ENCODE measurements at regions not wholly inside any gene's neighbourhood (a gene's known extent, or its start where the extent isn't known, plus 50 kb on each side); places are given as distances from the start of the nearest gene placed in this dataset.

DNA sequence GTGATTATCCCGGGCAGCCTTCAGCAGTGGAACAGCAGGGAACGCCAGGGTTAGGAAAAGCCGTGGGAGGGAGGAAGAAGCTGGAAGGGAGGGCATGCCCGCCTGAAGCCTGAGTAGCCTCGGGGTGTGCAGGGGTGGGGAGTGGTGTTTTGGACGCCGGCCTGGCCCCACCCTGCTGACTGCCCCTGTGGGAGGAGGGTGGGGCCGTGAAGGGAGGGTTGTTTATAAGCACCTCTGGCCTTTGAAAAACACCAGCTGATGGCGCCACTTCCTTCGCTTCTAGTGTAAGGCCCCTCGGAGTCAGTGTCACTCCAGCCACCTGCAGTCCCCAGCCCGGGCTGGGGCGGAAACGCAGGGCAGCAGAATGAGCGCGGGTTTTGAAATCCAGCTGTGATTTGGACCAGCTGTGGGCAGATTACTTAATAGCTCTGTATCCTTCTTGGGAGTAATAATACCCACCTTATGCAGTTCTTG lies 52.8 kb upstream of the BMP6 start:
- TF ChIP-seq, protein P1, sequence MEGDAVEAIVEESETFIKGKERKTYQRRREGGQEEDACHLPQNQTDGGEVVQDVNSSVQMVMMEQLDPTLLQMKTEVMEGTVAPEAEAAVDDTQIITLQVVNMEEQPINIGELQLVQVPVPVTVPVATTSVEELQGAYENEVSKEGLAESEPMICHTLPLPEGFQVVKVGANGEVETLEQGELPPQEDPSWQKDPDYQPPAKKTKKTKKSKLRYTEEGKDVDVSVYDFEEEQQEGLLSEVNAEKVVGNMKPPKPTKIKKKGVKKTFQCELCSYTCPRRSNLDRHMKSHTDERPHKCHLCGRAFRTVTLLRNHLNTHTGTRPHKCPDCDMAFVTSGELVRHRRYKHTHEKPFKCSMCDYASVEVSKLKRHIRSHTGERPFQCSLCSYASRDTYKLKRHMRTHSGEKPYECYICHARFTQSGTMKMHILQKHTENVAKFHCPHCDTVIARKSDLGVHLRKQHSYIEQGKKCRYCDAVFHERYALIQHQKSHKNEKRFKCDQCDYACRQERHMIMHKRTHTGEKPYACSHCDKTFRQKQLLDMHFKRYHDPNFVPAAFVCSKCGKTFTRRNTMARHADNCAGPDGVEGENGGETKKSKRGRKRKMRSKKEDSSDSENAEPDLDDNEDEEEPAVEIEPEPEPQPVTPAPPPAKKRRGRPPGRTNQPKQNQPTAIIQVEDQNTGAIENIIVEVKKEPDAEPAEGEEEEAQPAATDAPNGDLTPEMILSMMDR (optimal IDR thresholded peaks at IDR 0.05 in 1 of 3, IDR thresholded peaks at IDR 0.05 in 1 of 3, conservative IDR thresholded peaks at IDR 0.05 in 1 of 3; ENCODE audit: extremely low read depth in 1 of 3, insufficient read depth in 2 of 3, low read length in 3 of 3), result peak in 2 of 3 experiments; percentile 22 to 61
- no peak for TF ChIP-seq EZH2 (IDR thresholded peaks at IDR 0.05; ENCODE audit: low read length)

All from keratinocyte (primary cell).